Heart right ventricle (tissue), 16 donors: ENCODE measurements at regions not wholly inside any gene's neighbourhood (a gene's known extent, or its start where the extent isn't known, plus 50 kb on each side); places are given as distances from the start of the nearest gene placed in this dataset.

Experiments used
- ATAC-seq, 8 donors: fragments of 200-7000 bp; cut with Tn5 transposase; one replicate each; pipeline ENCODE4 v1.9.1; 2020; ENCODE audit warnings: mild to moderate bottlenecking in 8 of 8, moderate library complexity in 8 of 8, moderate number of reproducible peaks in 1 of 8
- DNase-seq, 2 donors: peaks; one replicate each; pipeline ENCODE4 v3.0.0-alpha.2; 2020
- H3K27ac ChIP-seq, 10 donors: fragments of 200-600 bp; sonication (generic) in 2 of 10; one replicate each; pipeline versions ENCODE4 v1.5.0 to v1.8.0; 2020 to 2022; ENCODE audit warnings: mild to moderate bottlenecking in 3 of 10
- H3K27me3 ChIP-seq, 7 donors: fragments of 200-600 bp; one replicate each; pipeline ENCODE4 v1.8.0; 2021 to 2022; ENCODE audit warnings: mild to moderate bottlenecking in 2 of 7
- H3K36me3 ChIP-seq, 9 donors: fragments of 200-600 bp; sonication (generic) in 1 of 9; one replicate each; pipeline versions ENCODE4 v1.5.0 to v1.8.0; 2020 to 2022; ENCODE audit warnings: mild to moderate bottlenecking in 2 of 9
- H3K4me1 ChIP-seq, 9 donors: fragments of 200-600 bp; sonication (generic) in 1 of 9; one replicate each; pipeline versions ENCODE4 v1.5.0 to v1.8.0; 2020 to 2022; ENCODE audit warnings: mild to moderate bottlenecking in 4 of 9
- H3K4me3 ChIP-seq, 10 donors: fragments of 200-600 bp; sonication (generic) in 2 of 10; one replicate each; pipeline versions ENCODE4 v1.5.0 to v1.8.0; 2020 to 2022; ENCODE audit warnings: mild to moderate bottlenecking in 7 of 10, moderate library complexity in 2 of 10
- H3K9me3 ChIP-seq, 11 donors: fragments of 200-600 bp in 10 of 11; sonication (generic) in 2 of 11; one replicate each; pipeline versions ENCODE4 v1.5.0 to v1.8.0; 2013 to 2022; ENCODE audit warnings: mild to moderate bottlenecking in 2 of 11, control low read depth in 1 of 11, moderate library complexity in 1 of 11
- CTCF ChIP-seq, 9 donors: fragments of 200-600 bp; sonication (generic) in 2 of 9; IDR thresholded peaks; one replicate each; pipeline versions ENCODE4 v1.5.0 to v1.8.0; 2021 to 2022; ENCODE audit warnings: antibody characterized with exemption in 9 of 9, mild to moderate bottlenecking in 5 of 9, moderate library complexity in 1 of 9
- WGBS, 2 donors: extraction: QIAGEN DNeasy Blood & Tissue Kit; methylation state at CpG; one replicate each; pipeline ENCODE4 v1.1.7; 2013; ENCODE audit warnings: inconsistent platforms in 1 of 2; 5-methylcytosine and 5-hydroxymethylcytosine counted together
- intact Hi-C, 10 donors: fragments of 100-400 bp; cut with DNase I; formaldehyde crosslinking; loops; one replicate each; pipeline versions ENCODE4 v1.11.1 to v1.14.2; 2022
- donor health status: Arrhythmogenic right ventricular cardiomyopathy.
- donor health status: ischemic (EF 13 %, LVEDD 7.1; RV severe dilation, severe dysfunction).
- donor health status: healthy with polysubstance abuse.
- donor health status: DM: no; HTN: yes; CAD: no.
- donor health status: DM: no; HTN: no; CAD: no.
- donor health status: ischemic (EF 25% LVEDD 6.9; RV normal size, moderate dysfunction).
- donor health status: ischemic (EF 25% LVEDD 5.7; RV mildly dilated, moderate dysfunction).
- donor health status: healthy.
- donor health status: DM: yes; HTN: yes; CAD: no.
- donor health status: Ischemic cardiomyopathy.
- donor health status: ischemic (EF 35%, LVEDD 5.7; RV mildly dilated, moderate dysfunction).
- donor health status: nonischemic (EF 11% LVEDD 7.7; RV severe dilation, severe dysfunction).
- donor health status: DM: yes; HTN: yes; CAD: no.
- donor health status: PGD.
- donor health status: ischemic (EF 29% LVEDD 5.4; RV normal size, mild dysfunction).
- donor health status: nonischemic (EF 23%, LVEDD 6.1; RV moderate dilation, normal function).

- H3K27me3 ChIP-seq = no peaks in the 10 kb centered on the region
- H3K36me3 ChIP-seq = no peaks in the 10 kb centered on the region
- no peak for ATAC-seq
- TF ChIP-seq CTCF (IDR thresholded peaks at IDR 0.05) = no peak
- H3K9me3 ChIP-seq = peaks cover 0 to 4% (median 0%) of the 10 kb centered on the region in 11 donors
- no peak overlapping the region for H3K27ac ChIP-seq
- no peak for DNase-seq
- 54 to 74% methylated on average over 1 of the region's 1 CpG for WGBS, 2 donors
- H3K4me1 ChIP-seq = no peaks in the 10 kb centered on the region
- no peak overlapping the region for H3K4me3 ChIP-seq
- intact Hi-C loops = no loop called here
Observed at GRCh38 chr1:106908689-106909088, 147.8 kb upstream of the PRMT6 start.

GRCh38 chr1:106910798-106911197 lies 145.7 kb upstream of the PRMT6 start:
- H3K4me1 ChIP-seq = no peaks in the 10 kb centered on the region
- 76 to 81% methylated on average over 3 of the region's 3 CpGs for WGBS, 2 donors
- DNase-seq (no peak), ATAC-seq (no peak)
- TF ChIP-seq CTCF (IDR thresholded peaks at IDR 0.05) = no peak
- H3K27ac ChIP-seq = no peak overlapping the region
- H3K4me3 ChIP-seq = no peak overlapping the region
- intact Hi-C loops = no loop called here
- H3K27me3 ChIP-seq = no peaks in the 10 kb centered on the region
- no peaks in the 10 kb centered on the region for H3K36me3 ChIP-seq
- no peaks in the 10 kb centered on the region for H3K9me3 ChIP-seq

GRCh38 chr1:106912131-106912530 lies 144.3 kb upstream of the PRMT6 start:
- 72 to 73% methylated on average over 3 of the region's 3 CpGs for WGBS, 2 donors
- Histone ChIP-seq H3K4me3 (no peak overlapping the region), H3K27me3 (no peaks in the 10 kb centered on the region), H3K27ac (no peak overlapping the region), H3K36me3 (no peaks in the 10 kb centered on the region), H3K9me3 (no peaks in the 10 kb centered on the region), H3K4me1 (no peaks in the 10 kb centered on the region)
- intact Hi-C loops = no loop called here
- no peak for DNase-seq
- TF ChIP-seq CTCF (IDR thresholded peaks at IDR 0.05) = no peak
- no peak for ATAC-seq

- Histone ChIP-seq H3K27me3 (no peaks in the 10 kb centered on the region), H3K9me3 (peaks cover 0 to 4% (median 0%) of the 10 kb centered on the region in 11 donors), H3K4me1 (no peaks in the 10 kb centered on the region), H3K27ac (no peak overlapping the region), H3K4me3 (no peak overlapping the region), H3K36me3 (no peaks in the 10 kb centered on the region)
- no peak for TF ChIP-seq CTCF (IDR thresholded peaks at IDR 0.05)
- intact Hi-C loops = no loop called here
- DNase-seq (no peak), ATAC-seq (no peak)
Observed at GRCh38 chr1:106921186-106921585, 135.3 kb upstream of the PRMT6 start.

- Histone ChIP-seq H3K4me1 (no peaks in the 10 kb centered on the region), H3K4me3 (no peak overlapping the region), H3K27ac (no peak overlapping the region), H3K36me3 (no peaks in the 10 kb centered on the region), H3K9me3 (peaks cover 0 to 5% (median 0%) of the 10 kb centered on the region in 11 donors), H3K27me3 (no peaks in the 10 kb centered on the region)
- DNase-seq (no peak), ATAC-seq (no peak)
- 55 to 62% methylated on average over 5 of the region's 5 CpGs for WGBS, 2 donors
- TF ChIP-seq CTCF (IDR thresholded peaks at IDR 0.05) = no peak
- intact Hi-C loops = no loop called here
Observed at GRCh38 chr1:106924360-106924759, 132.1 kb upstream of the PRMT6 start.
